ENCODE measurements at regions not wholly inside any gene's neighbourhood (a gene's known extent, or its start where the extent isn't known, plus 50 kb on each side); places are given as distances from the start of the nearest gene placed in this dataset.
"Not testable (repeated sequence)": the region's sequence is repeated elsewhere in the genome, so short reads cannot be mapped to it uniquely, and the experiment has no call there.

- ChIA-PET CTCF (no interaction called here), POLR2A (no interaction called here)
- TF ChIP-seq HDGF (IDR thresholded peaks at IDR 0.05; ENCODE audit: borderline replicate concordance) (no peak), SUZ12 (IDR thresholded peaks at IDR 0.05) (no peak), FOXK2 (IDR thresholded peaks at IDR 0.05) (no peak), CTBP1 (IDR thresholded peaks at IDR 0.05; ENCODE audit: borderline replicate concordance) (no peak), LEF1 (IDR thresholded peaks at IDR 0.05; ENCODE audit: borderline replicate concordance) (no peak), FOXA1 (IDR thresholded peaks at IDR 0.05) (no peak), NFRKB (IDR thresholded peaks at IDR 0.05) (no peak)
- no peak for DNase-seq (ENCODE audit: extremely low spot score)
Observed at GRCh38 chr2:186927867-186928191, 78.9 kb upstream of the ZSWIM2 start.

GRCh38 chr2:186927185-186927866, 78.4 kb upstream of the ZSWIM2 start:
- ChIA-PET CTCF (no interaction called here), POLR2A (no interaction called here)
- no peak for DNase-seq (ENCODE audit: extremely low spot score)
- TF ChIP-seq L3MBTL2 (conservative IDR thresholded peaks at IDR 0.05) (no peak), BHLHE40 (IDR thresholded peaks at IDR 0.05; ENCODE audit: borderline replicate concordance) (no peak), TARDBP (IDR thresholded peaks at IDR 0.05) (no peak), SUZ12 (IDR thresholded peaks at IDR 0.05) (no peak), PKNOX1 (IDR thresholded peaks at IDR 0.05) (no peak), ZNF384 (IDR thresholded peaks at IDR 0.05) (no peak), HDGF (IDR thresholded peaks at IDR 0.05; ENCODE audit: borderline replicate concordance) (no peak), FOXM1 (IDR thresholded peaks at IDR 0.05; ENCODE audit: borderline replicate concordance) (no peak), CTBP1 (IDR thresholded peaks at IDR 0.05; ENCODE audit: borderline replicate concordance) (no peak), NFRKB (IDR thresholded peaks at IDR 0.05) (no peak), FOXA1 (IDR thresholded peaks at IDR 0.05) (no peak), ELF4 (IDR thresholded peaks at IDR 0.05) (no peak)

- ChIA-PET CTCF (interaction anchor here (0.6 kb wide), 1 partner anchor 13 kb away, joined by 3 read pairs; no protein-coding TSS in a partner anchor), POLR2A (no interaction called here)
- TF ChIP-seq BHLHE40 (IDR thresholded peaks at IDR 0.05; ENCODE audit: borderline replicate concordance) = no peak
- TF ChIP-seq SP1 (IDR thresholded peaks at IDR 0.05) = no peak
- TF ChIP-seq CTBP1 (IDR thresholded peaks at IDR 0.05; ENCODE audit: borderline replicate concordance) = no peak
- no peak for TF ChIP-seq FOXM1 (IDR thresholded peaks at IDR 0.05; ENCODE audit: borderline replicate concordance)
- no peak for TF ChIP-seq LEF1 (IDR thresholded peaks at IDR 0.05; ENCODE audit: borderline replicate concordance)
- TF ChIP-seq L3MBTL2 (conservative IDR thresholded peaks at IDR 0.05) = no peak
- no peak for TF ChIP-seq ELF4 (IDR thresholded peaks at IDR 0.05)
- TF ChIP-seq TARDBP (IDR thresholded peaks at IDR 0.05) = no peak
- TF ChIP-seq ZNF384 (IDR thresholded peaks at IDR 0.05) = no peak
- TF ChIP-seq FOXK2 (IDR thresholded peaks at IDR 0.05) = no peak
- no peak for TF ChIP-seq ARNT (IDR thresholded peaks at IDR 0.05)
- TF ChIP-seq PKNOX1 (IDR thresholded peaks at IDR 0.05) = no peak
- no peak for TF ChIP-seq NFRKB (IDR thresholded peaks at IDR 0.05)
- DNase-seq (ENCODE audit: extremely low spot score) = no peak
Observed at GRCh38 chr2:186925514-186925913, 76.5 kb upstream of the ZSWIM2 start.

- DNase-seq (ENCODE audit: extremely low spot score); POLR2A ChIA-PET; CTCF ChIA-PET: not testable (repeated sequence)
Observed at GRCh38 chr2:186922316-186922715, 73.3 kb upstream of the ZSWIM2 start.

GRCh38 chr2:186919296-186919695, 70.3 kb upstream of the ZSWIM2 start:
- TF ChIP-seq BHLHE40 (IDR thresholded peaks at IDR 0.05; ENCODE audit: borderline replicate concordance) = no peak
- no peak for TF ChIP-seq FOXM1 (IDR thresholded peaks at IDR 0.05; ENCODE audit: borderline replicate concordance)
- no peak for TF ChIP-seq HDGF (IDR thresholded peaks at IDR 0.05; ENCODE audit: borderline replicate concordance)
- TF ChIP-seq NFRKB (IDR thresholded peaks at IDR 0.05) = no peak
- POLR2A ChIA-PET = no interaction called here
- CTCF ChIA-PET = interaction anchor here (1.0 kb wide), 1 partner anchor 57 kb away, joined by 3 read pairs; no protein-coding TSS in a partner anchor
- no peak for DNase-seq (ENCODE audit: extremely low spot score)

GRCh38 chr2:186918495-186918894, 69.5 kb upstream of the ZSWIM2 start:
- no peak for DNase-seq (ENCODE audit: extremely low spot score)
- CTCF ChIA-PET = interaction anchor here (1.0 kb wide), 1 partner anchor 56 kb away, joined by 3 read pairs; no protein-coding TSS in a partner anchor

More at GRCh38 chr2:186918495-186918894, 69.5 kb upstream of the ZSWIM2 start:
- TF ChIP-seq PKNOX1 (IDR thresholded peaks at IDR 0.05) = no peak
- no peak for TF ChIP-seq ZNF384 (IDR thresholded peaks at IDR 0.05)
- TF ChIP-seq HDGF (IDR thresholded peaks at IDR 0.05; ENCODE audit: borderline replicate concordance) = no peak
- no peak for TF ChIP-seq FOXA1 (IDR thresholded peaks at IDR 0.05)
- TF ChIP-seq SP1 (IDR thresholded peaks at IDR 0.05) = no peak
- TF ChIP-seq NFRKB (IDR thresholded peaks at IDR 0.05) = no peak
- no peak for TF ChIP-seq SUZ12 (IDR thresholded peaks at IDR 0.05)
- no peak for TF ChIP-seq ELF4 (IDR thresholded peaks at IDR 0.05)
- no peak for TF ChIP-seq FOXM1 (IDR thresholded peaks at IDR 0.05; ENCODE audit: borderline replicate concordance)
- no peak for TF ChIP-seq TARDBP (IDR thresholded peaks at IDR 0.05)
- no peak for TF ChIP-seq CTBP1 (IDR thresholded peaks at IDR 0.05; ENCODE audit: borderline replicate concordance)
- no peak for TF ChIP-seq FOXK2 (IDR thresholded peaks at IDR 0.05)
- TF ChIP-seq ARNT (IDR thresholded peaks at IDR 0.05) = no peak
- no peak for TF ChIP-seq BHLHE40 (IDR thresholded peaks at IDR 0.05; ENCODE audit: borderline replicate concordance)
- no peak for TF ChIP-seq LEF1 (IDR thresholded peaks at IDR 0.05; ENCODE audit: borderline replicate concordance)
- POLR2A ChIA-PET = no interaction called here
